ENCODE measurements at regions not wholly inside any gene's neighbourhood (a gene's known extent, or its start where the extent isn't known, plus 50 kb on each side); places are given as distances from the start of the nearest gene placed in this dataset.

GRCh38 chr5:107790671-107791070 is 119.9 kb upstream of the EFNA5 start:
- no peak overlapping the region for H3K4me2 ChIP-seq (ENCODE audit: low read length, poor library complexity, severe bottlenecking)
- no peaks in the 10 kb centered on the region for H3K27me3 ChIP-seq (ENCODE audit: control insufficient read depth in 1 of 2, insufficient read depth in 1 of 2, low read length in 2 of 2)
- H3K27ac ChIP-seq (ENCODE audit: low read length, poor library complexity, severe bottlenecking) = no peak overlapping the region
- no peaks in the 10 kb centered on the region for H3K36me3 ChIP-seq (ENCODE audit: control insufficient read depth in 1 of 2, insufficient read depth in 2 of 2, low read depth in 1 of 2, low read length in 2 of 2)
- 75% methylated on average over 4 of the region's 4 CpGs for WGBS
- no peak overlapping the region for H2BK12ac ChIP-seq (ENCODE audit: low read length in 2 of 2)
- no peak overlapping the region for H3K23ac ChIP-seq (ENCODE audit: low read length in 2 of 2)
- no peak overlapping the region for H2BK5ac ChIP-seq (ENCODE audit: low read depth, low read length, poor library complexity, severe bottlenecking)
- H2AFZ ChIP-seq (ENCODE audit: low read depth, low read length) = no peak overlapping the region
- H3K14ac ChIP-seq (ENCODE audit: low read length in 2 of 2) = no peak overlapping the region
- no peaks in the 10 kb centered on the region for H3K79me1 ChIP-seq (replicated peaks; ENCODE audit: low read length, poor library complexity, severe bottlenecking)
- H3K9ac ChIP-seq (ENCODE audit: low read length) = no peak overlapping the region
- peaks cover 11% of the 10 kb centered on the region for H3K9me3 ChIP-seq (ENCODE audit: control insufficient read depth, low read length)
- H3K4me3 ChIP-seq (ENCODE audit: insufficient read depth in 1 of 2, low read depth in 1 of 2, low read length in 2 of 2) = no peak overlapping the region
- no peak overlapping the region for H2BK15ac ChIP-seq (ENCODE audit: low read depth, poor library complexity, severe bottlenecking)
- no peak overlapping the region for H2BK120ac ChIP-seq (ENCODE audit: low read depth, low read length)
- no peak overlapping the region for H2AK5ac ChIP-seq (ENCODE audit: low read length, severe bottlenecking)
- no peak for DNase-seq
- H4K91ac ChIP-seq (ENCODE audit: low read length) = no peak overlapping the region
- no peaks in the 10 kb centered on the region for H3K4me1 ChIP-seq (ENCODE audit: control insufficient read depth, insufficient read depth, low read depth, low read length)
- H3K18ac ChIP-seq (ENCODE audit: low read depth in 1 of 2, low read length in 2 of 2) = no peak overlapping the region
- no peak overlapping the region for H4K8ac ChIP-seq (ENCODE audit: low read length)
- no peak overlapping the region for H3K4ac ChIP-seq (ENCODE audit: low read depth in 1 of 2, low read length in 2 of 2)

- H2BK120ac ChIP-seq (ENCODE audit: low read depth, low read length) = no peak overlapping the region
- no peak overlapping the region for H2AFZ ChIP-seq (ENCODE audit: low read depth, low read length)
- no peaks in the 10 kb centered on the region for H3K79me1 ChIP-seq (replicated peaks; ENCODE audit: low read length, poor library complexity, severe bottlenecking)
- no peaks in the 10 kb centered on the region for H3K27me3 ChIP-seq (ENCODE audit: control insufficient read depth in 1 of 2, insufficient read depth in 1 of 2, low read length in 2 of 2)
- no peaks in the 10 kb centered on the region for H3K36me3 ChIP-seq (ENCODE audit: control insufficient read depth in 1 of 2, insufficient read depth in 2 of 2, low read depth in 1 of 2, low read length in 2 of 2)
- H3K18ac ChIP-seq (ENCODE audit: low read depth in 1 of 2, low read length in 2 of 2) = no peak overlapping the region
- H2BK12ac ChIP-seq (ENCODE audit: low read length in 2 of 2) = no peak overlapping the region
- no peak overlapping the region for H3K4me2 ChIP-seq (ENCODE audit: low read length, poor library complexity, severe bottlenecking)
- H3K4me3 ChIP-seq (ENCODE audit: insufficient read depth in 1 of 2, low read depth in 1 of 2, low read length in 2 of 2) = no peak overlapping the region
- H3K27ac ChIP-seq (ENCODE audit: low read length, poor library complexity, severe bottlenecking) = no peak overlapping the region
- no peak overlapping the region for H3K9ac ChIP-seq (ENCODE audit: low read length)
- no peak for DNase-seq
- no peak overlapping the region for H2BK15ac ChIP-seq (ENCODE audit: low read depth, poor library complexity, severe bottlenecking)
- WGBS = no CpG with 5 or more reads among the region's 1 CpG
- no peak overlapping the region for H3K4ac ChIP-seq (ENCODE audit: low read depth in 1 of 2, low read length in 2 of 2)
- peaks cover 12% of the 10 kb centered on the region for H3K9me3 ChIP-seq (ENCODE audit: control insufficient read depth, low read length)
- H3K23ac ChIP-seq (ENCODE audit: low read length in 2 of 2) = no peak overlapping the region
- H3K14ac ChIP-seq (ENCODE audit: low read length in 2 of 2) = no peak overlapping the region
- H3K4me1 ChIP-seq (ENCODE audit: control insufficient read depth, insufficient read depth, low read depth, low read length) = no peaks in the 10 kb centered on the region
- H4K91ac ChIP-seq (ENCODE audit: low read length) = no peak overlapping the region
- no peak overlapping the region for H4K8ac ChIP-seq (ENCODE audit: low read length)
- no peak overlapping the region for H2AK5ac ChIP-seq (ENCODE audit: low read length, severe bottlenecking)
- no peak overlapping the region for H2BK5ac ChIP-seq (ENCODE audit: low read depth, low read length, poor library complexity, severe bottlenecking)
Observed at GRCh38 chr5:107786424-107786823, 115.7 kb upstream of the EFNA5 start.

- Histone ChIP-seq H3K36me3 (ENCODE audit: control insufficient read depth in 1 of 2, insufficient read depth in 2 of 2, low read depth in 1 of 2, low read length in 2 of 2) (no peaks in the 10 kb centered on the region), H3K4me3 (ENCODE audit: insufficient read depth in 1 of 2, low read depth in 1 of 2, low read length in 2 of 2) (no peak overlapping the region), H3K79me1 (replicated peaks; ENCODE audit: low read length, poor library complexity, severe bottlenecking) (no peaks in the 10 kb centered on the region), H4K91ac (ENCODE audit: low read length) (no peak overlapping the region), H3K18ac (ENCODE audit: low read depth in 1 of 2, low read length in 2 of 2) (no peak overlapping the region), H3K4me2 (ENCODE audit: low read length, poor library complexity, severe bottlenecking) (no peak overlapping the region), H2BK15ac (ENCODE audit: low read depth, poor library complexity, severe bottlenecking) (no peak overlapping the region), H3K9ac (ENCODE audit: low read length) (no peak overlapping the region), H2BK5ac (ENCODE audit: low read depth, low read length, poor library complexity, severe bottlenecking) (no peak overlapping the region), H3K27ac (ENCODE audit: low read length, poor library complexity, severe bottlenecking) (no peak overlapping the region), H3K4ac (ENCODE audit: low read depth in 1 of 2, low read length in 2 of 2) (no peak overlapping the region), H3K4me1 (ENCODE audit: control insufficient read depth, insufficient read depth, low read depth, low read length) (no peaks in the 10 kb centered on the region), H3K23ac (ENCODE audit: low read length in 2 of 2) (no peak overlapping the region), H2BK12ac (ENCODE audit: low read length in 2 of 2) (no peak overlapping the region), H4K8ac (ENCODE audit: low read length) (no peak overlapping the region), H2AK5ac (ENCODE audit: low read length, severe bottlenecking) (no peak overlapping the region), H3K27me3 (ENCODE audit: control insufficient read depth in 1 of 2, insufficient read depth in 1 of 2, low read length in 2 of 2) (no peaks in the 10 kb centered on the region), H3K9me3 (ENCODE audit: control insufficient read depth, low read length) (peaks cover 12% of the 10 kb centered on the region), H2BK120ac (ENCODE audit: low read depth, low read length) (no peak overlapping the region), H2AFZ (ENCODE audit: low read depth, low read length) (no peak overlapping the region), H3K14ac (ENCODE audit: low read length in 2 of 2) (no peak overlapping the region)
- peak; percentile 50 for DNase-seq
- WGBS = 42% methylated on average over 1 of the region's 2 CpGs
Observed at GRCh38 chr5:107783551-107783950, 112.8 kb upstream of the EFNA5 start.

GRCh38 chr5:107782561-107783169 is 111.9 kb upstream of the EFNA5 start:
- WGBS = no CpG with 5 or more reads among the region's 4 CpGs
- Histone ChIP-seq H4K8ac (ENCODE audit: low read length) (no peak overlapping the region), H3K4ac (ENCODE audit: low read depth in 1 of 2, low read length in 2 of 2) (no peak overlapping the region), H3K79me1 (replicated peaks; ENCODE audit: low read length, poor library complexity, severe bottlenecking) (no peaks in the 10 kb centered on the region), H3K4me3 (ENCODE audit: insufficient read depth in 1 of 2, low read depth in 1 of 2, low read length in 2 of 2) (no peak overlapping the region), H2BK5ac (ENCODE audit: low read depth, low read length, poor library complexity, severe bottlenecking) (no peak overlapping the region), H3K9ac (ENCODE audit: low read length) (no peak overlapping the region), H3K27ac (ENCODE audit: low read length, poor library complexity, severe bottlenecking) (no peak overlapping the region), H3K4me1 (ENCODE audit: control insufficient read depth, insufficient read depth, low read depth, low read length) (no peaks in the 10 kb centered on the region), H2BK15ac (ENCODE audit: low read depth, poor library complexity, severe bottlenecking) (no peak overlapping the region), H3K9me3 (ENCODE audit: control insufficient read depth, low read length) (peaks cover 12% of the 10 kb centered on the region), H3K18ac (ENCODE audit: low read depth in 1 of 2, low read length in 2 of 2) (no peak overlapping the region), H2BK12ac (ENCODE audit: low read length in 2 of 2) (no peak overlapping the region), H3K36me3 (ENCODE audit: control insufficient read depth in 1 of 2, insufficient read depth in 2 of 2, low read depth in 1 of 2, low read length in 2 of 2) (no peaks in the 10 kb centered on the region), H3K27me3 (ENCODE audit: control insufficient read depth in 1 of 2, insufficient read depth in 1 of 2, low read length in 2 of 2) (no peaks in the 10 kb centered on the region), H3K4me2 (ENCODE audit: low read length, poor library complexity, severe bottlenecking) (no peak overlapping the region), H2BK120ac (ENCODE audit: low read depth, low read length) (no peak overlapping the region), H3K23ac (ENCODE audit: low read length in 2 of 2) (no peak overlapping the region), H3K14ac (ENCODE audit: low read length in 2 of 2) (no peak overlapping the region), H4K91ac (ENCODE audit: low read length) (no peak overlapping the region), H2AFZ (ENCODE audit: low read depth, low read length) (no peak overlapping the region), H2AK5ac (ENCODE audit: low read length, severe bottlenecking) (no peak overlapping the region)
- DNase-seq = no peak

Data from mesenchymal stem cell (in vitro differentiated cells and primary cell).